ENCODE measurements at regions not wholly inside any gene's neighbourhood (a gene's known extent, or its start where the extent isn't known, plus 50 kb on each side); places are given as distances from the start of the nearest gene placed in this dataset.

DNA sequence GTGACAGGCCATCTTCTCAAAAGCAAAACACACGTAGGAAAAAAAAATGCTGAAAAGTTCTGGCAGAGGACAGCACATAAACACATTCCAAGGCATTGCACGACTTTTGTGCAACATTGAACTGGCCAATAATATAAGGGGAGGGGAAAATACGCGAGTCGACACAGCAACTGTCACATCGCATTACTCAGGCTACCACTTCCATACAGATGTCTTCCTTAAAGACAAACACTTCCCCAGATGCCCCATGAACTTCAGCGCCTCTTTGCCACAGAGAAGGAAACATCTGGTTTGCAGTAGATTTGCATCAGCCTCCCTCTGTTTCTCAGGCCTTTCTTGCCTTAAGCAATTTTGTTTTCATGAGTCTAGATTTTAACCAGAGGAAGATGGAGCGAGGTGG is 144.4 kb upstream of the IGF1R start:
- H3K27me3 Mint-ChIP-seq (ENCODE audit: low read depth) = peaks cover 2% of the 10 kb centered on the region; the same call in 1 of the 2 replicates

DNA sequence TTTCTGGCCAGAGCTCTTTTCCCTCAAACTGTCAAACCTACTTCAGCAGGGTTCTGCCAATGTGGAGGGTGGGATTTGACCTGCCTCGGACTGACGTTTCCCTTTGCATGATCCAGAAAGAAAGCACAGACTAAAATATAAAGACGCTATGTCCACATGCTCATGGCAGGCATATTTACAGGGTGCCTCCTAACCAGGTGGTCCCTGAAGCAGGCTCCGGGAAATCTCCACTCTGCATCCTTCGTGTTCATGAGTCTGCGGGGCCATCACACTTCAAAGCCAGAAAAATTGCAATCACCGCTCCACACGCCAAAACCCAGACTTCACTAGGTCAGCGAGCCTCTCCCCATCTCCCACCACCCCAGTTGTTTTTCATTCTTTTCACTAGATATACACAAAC is 143.3 kb upstream of the IGF1R start:
- ChIA-PET POLR2A (interaction anchor here (0.5 kb wide), 1 partner anchor 1428 kb away, joined by 4 read pairs; no protein-coding TSS in a partner anchor), CTCF (interaction anchor here (1.8 kb wide), 1 partner anchor 14 kb away, joined by 5 read pairs; no protein-coding TSS in a partner anchor)
- Mint-ChIP-seq H3K4me3 (no peak overlapping the region), H3K4me1 (no peaks in the 10 kb centered on the region), H3K9me3 (peaks cover 9% of the 10 kb centered on the region), H3K27me3 (ENCODE audit: low read depth) (peaks cover 2% of the 10 kb centered on the region; the same call in 1 of the 2 replicates), H3K36me3 (no peaks in the 10 kb centered on the region), H3K27ac (no peak overlapping the region)
- DNase-seq (ENCODE audit: low spot score) (no peak), ATAC-seq (no peak)
- TF ChIP-seq, protein P1, sequence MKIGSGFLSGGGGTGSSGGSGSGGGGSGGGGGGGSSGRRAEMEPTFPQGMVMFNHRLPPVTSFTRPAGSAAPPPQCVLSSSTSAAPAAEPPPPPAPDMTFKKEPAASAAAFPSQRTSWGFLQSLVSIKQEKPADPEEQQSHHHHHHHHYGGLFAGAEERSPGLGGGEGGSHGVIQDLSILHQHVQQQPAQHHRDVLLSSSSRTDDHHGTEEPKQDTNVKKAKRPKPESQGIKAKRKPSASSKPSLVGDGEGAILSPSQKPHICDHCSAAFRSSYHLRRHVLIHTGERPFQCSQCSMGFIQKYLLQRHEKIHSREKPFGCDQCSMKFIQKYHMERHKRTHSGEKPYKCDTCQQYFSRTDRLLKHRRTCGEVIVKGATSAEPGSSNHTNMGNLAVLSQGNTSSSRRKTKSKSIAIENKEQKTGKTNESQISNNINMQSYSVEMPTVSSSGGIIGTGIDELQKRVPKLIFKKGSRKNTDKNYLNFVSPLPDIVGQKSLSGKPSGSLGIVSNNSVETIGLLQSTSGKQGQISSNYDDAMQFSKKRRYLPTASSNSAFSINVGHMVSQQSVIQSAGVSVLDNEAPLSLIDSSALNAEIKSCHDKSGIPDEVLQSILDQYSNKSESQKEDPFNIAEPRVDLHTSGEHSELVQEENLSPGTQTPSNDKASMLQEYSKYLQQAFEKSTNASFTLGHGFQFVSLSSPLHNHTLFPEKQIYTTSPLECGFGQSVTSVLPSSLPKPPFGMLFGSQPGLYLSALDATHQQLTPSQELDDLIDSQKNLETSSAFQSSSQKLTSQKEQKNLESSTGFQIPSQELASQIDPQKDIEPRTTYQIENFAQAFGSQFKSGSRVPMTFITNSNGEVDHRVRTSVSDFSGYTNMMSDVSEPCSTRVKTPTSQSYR (CRISPR knock-in tag; IDR thresholded peaks at IDR 0.05) = no peak
- TF ChIP-seq ZNF317 (CRISPR knock-in tag; IDR thresholded peaks at IDR 0.05; ENCODE audit: borderline replicate concordance, low read depth) (no peak), FOXJ3 (CRISPR knock-in tag; IDR thresholded peaks at IDR 0.05; ENCODE audit: borderline replicate concordance) (no peak), GABPB1 (CRISPR knock-in tag; IDR thresholded peaks at IDR 0.05) (no peak), SMAD4 (CRISPR knock-in tag; IDR thresholded peaks at IDR 0.05) (no peak), ZNF263 (CRISPR knock-in tag; IDR thresholded peaks at IDR 0.05; ENCODE audit: low read depth) (no peak), FOXK1 (CRISPR knock-in tag; IDR thresholded peaks at IDR 0.05) (no peak), SP1 (CRISPR knock-in tag; conservative IDR thresholded peaks at IDR 0.05) (no peak), TEAD1 (CRISPR knock-in tag; IDR thresholded peaks at IDR 0.05) (no peak), NR1H2 (CRISPR knock-in tag; IDR thresholded peaks at IDR 0.05) (no peak)
- TF ChIP-seq, protein P2, sequence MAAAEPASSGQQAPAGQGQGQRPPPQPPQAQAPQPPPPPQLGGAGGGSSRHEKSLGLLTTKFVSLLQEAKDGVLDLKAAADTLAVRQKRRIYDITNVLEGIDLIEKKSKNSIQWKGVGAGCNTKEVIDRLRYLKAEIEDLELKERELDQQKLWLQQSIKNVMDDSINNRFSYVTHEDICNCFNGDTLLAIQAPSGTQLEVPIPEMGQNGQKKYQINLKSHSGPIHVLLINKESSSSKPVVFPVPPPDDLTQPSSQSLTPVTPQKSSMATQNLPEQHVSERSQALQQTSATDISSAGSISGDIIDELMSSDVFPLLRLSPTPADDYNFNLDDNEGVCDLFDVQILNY (CRISPR knock-in tag; IDR thresholded peaks at IDR 0.05) = no peak
- TF ChIP-seq, protein P3, sequence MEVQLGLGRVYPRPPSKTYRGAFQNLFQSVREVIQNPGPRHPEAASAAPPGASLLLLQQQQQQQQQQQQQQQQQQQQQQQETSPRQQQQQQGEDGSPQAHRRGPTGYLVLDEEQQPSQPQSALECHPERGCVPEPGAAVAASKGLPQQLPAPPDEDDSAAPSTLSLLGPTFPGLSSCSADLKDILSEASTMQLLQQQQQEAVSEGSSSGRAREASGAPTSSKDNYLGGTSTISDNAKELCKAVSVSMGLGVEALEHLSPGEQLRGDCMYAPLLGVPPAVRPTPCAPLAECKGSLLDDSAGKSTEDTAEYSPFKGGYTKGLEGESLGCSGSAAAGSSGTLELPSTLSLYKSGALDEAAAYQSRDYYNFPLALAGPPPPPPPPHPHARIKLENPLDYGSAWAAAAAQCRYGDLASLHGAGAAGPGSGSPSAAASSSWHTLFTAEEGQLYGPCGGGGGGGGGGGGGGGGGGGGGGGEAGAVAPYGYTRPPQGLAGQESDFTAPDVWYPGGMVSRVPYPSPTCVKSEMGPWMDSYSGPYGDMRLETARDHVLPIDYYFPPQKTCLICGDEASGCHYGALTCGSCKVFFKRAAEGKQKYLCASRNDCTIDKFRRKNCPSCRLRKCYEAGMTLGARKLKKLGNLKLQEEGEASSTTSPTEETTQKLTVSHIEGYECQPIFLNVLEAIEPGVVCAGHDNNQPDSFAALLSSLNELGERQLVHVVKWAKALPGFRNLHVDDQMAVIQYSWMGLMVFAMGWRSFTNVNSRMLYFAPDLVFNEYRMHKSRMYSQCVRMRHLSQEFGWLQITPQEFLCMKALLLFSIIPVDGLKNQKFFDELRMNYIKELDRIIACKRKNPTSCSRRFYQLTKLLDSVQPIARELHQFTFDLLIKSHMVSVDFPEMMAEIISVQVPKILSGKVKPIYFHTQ (CRISPR knock-in tag; IDR thresholded peaks at IDR 0.05) = no peak
- TF ChIP-seq, protein P4, sequence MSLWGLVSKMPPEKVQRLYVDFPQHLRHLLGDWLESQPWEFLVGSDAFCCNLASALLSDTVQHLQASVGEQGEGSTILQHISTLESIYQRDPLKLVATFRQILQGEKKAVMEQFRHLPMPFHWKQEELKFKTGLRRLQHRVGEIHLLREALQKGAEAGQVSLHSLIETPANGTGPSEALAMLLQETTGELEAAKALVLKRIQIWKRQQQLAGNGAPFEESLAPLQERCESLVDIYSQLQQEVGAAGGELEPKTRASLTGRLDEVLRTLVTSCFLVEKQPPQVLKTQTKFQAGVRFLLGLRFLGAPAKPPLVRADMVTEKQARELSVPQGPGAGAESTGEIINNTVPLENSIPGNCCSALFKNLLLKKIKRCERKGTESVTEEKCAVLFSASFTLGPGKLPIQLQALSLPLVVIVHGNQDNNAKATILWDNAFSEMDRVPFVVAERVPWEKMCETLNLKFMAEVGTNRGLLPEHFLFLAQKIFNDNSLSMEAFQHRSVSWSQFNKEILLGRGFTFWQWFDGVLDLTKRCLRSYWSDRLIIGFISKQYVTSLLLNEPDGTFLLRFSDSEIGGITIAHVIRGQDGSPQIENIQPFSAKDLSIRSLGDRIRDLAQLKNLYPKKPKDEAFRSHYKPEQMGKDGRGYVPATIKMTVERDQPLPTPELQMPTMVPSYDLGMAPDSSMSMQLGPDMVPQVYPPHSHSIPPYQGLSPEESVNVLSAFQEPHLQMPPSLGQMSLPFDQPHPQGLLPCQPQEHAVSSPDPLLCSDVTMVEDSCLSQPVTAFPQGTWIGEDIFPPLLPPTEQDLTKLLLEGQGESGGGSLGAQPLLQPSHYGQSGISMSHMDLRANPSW (CRISPR knock-in tag; conservative IDR thresholded peaks at IDR 0.05; ENCODE audit: low read depth) = no peak
- TF ChIP-seq, protein P5, sequence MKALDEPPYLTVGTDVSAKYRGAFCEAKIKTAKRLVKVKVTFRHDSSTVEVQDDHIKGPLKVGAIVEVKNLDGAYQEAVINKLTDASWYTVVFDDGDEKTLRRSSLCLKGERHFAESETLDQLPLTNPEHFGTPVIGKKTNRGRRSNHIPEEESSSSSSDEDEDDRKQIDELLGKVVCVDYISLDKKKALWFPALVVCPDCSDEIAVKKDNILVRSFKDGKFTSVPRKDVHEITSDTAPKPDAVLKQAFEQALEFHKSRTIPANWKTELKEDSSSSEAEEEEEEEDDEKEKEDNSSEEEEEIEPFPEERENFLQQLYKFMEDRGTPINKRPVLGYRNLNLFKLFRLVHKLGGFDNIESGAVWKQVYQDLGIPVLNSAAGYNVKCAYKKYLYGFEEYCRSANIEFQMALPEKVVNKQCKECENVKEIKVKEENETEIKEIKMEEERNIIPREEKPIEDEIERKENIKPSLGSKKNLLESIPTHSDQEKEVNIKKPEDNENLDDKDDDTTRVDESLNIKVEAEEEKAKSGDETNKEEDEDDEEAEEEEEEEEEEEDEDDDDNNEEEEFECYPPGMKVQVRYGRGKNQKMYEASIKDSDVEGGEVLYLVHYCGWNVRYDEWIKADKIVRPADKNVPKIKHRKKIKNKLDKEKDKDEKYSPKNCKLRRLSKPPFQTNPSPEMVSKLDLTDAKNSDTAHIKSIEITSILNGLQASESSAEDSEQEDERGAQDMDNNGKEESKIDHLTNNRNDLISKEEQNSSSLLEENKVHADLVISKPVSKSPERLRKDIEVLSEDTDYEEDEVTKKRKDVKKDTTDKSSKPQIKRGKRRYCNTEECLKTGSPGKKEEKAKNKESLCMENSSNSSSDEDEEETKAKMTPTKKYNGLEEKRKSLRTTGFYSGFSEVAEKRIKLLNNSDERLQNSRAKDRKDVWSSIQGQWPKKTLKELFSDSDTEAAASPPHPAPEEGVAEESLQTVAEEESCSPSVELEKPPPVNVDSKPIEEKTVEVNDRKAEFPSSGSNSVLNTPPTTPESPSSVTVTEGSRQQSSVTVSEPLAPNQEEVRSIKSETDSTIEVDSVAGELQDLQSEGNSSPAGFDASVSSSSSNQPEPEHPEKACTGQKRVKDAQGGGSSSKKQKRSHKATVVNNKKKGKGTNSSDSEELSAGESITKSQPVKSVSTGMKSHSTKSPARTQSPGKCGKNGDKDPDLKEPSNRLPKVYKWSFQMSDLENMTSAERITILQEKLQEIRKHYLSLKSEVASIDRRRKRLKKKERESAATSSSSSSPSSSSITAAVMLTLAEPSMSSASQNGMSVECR (CRISPR knock-in tag; IDR thresholded peaks at IDR 0.05; ENCODE audit: borderline replicate concordance) = no peak

More for the DNA sequence above, 144.4 kb upstream of the IGF1R start:
- ATAC-seq (no peak), DNase-seq (ENCODE audit: low spot score) (no peak)
- Mint-ChIP-seq H3K9me3 (peaks cover 12% of the 10 kb centered on the region), H3K36me3 (no peaks in the 10 kb centered on the region), H3K4me1 (no peaks in the 10 kb centered on the region), H3K27ac (no peak overlapping the region), H3K4me3 (no peak overlapping the region)
- ChIA-PET POLR2A (no interaction called here), CTCF (no interaction called here)
- TF ChIP-seq IRF2 (CRISPR knock-in tag; IDR thresholded peaks at IDR 0.05; ENCODE audit: borderline replicate concordance, low read depth) (no peak), NFE2L1 (CRISPR knock-in tag; IDR thresholded peaks at IDR 0.05) (no peak), ZNF263 (CRISPR knock-in tag; IDR thresholded peaks at IDR 0.05; ENCODE audit: low read depth) (no peak), PRRX2 (CRISPR knock-in tag; IDR thresholded peaks at IDR 0.05) (no peak), ZNF396 (CRISPR knock-in tag; IDR thresholded peaks at IDR 0.05; ENCODE audit: borderline replicate concordance) (no peak), JAZF1 (CRISPR knock-in tag; IDR thresholded peaks at IDR 0.05) (no peak), FOXJ3 (CRISPR knock-in tag; IDR thresholded peaks at IDR 0.05; ENCODE audit: borderline replicate concordance) (no peak), ZNF138 (CRISPR knock-in tag; conservative IDR thresholded peaks at IDR 0.05) (no peak), FOXK1 (CRISPR knock-in tag; IDR thresholded peaks at IDR 0.05) (no peak), ZBTB21 (CRISPR knock-in tag; IDR thresholded peaks at IDR 0.05; ENCODE audit: borderline replicate concordance) (no peak)
- TF ChIP-seq, protein P6, sequence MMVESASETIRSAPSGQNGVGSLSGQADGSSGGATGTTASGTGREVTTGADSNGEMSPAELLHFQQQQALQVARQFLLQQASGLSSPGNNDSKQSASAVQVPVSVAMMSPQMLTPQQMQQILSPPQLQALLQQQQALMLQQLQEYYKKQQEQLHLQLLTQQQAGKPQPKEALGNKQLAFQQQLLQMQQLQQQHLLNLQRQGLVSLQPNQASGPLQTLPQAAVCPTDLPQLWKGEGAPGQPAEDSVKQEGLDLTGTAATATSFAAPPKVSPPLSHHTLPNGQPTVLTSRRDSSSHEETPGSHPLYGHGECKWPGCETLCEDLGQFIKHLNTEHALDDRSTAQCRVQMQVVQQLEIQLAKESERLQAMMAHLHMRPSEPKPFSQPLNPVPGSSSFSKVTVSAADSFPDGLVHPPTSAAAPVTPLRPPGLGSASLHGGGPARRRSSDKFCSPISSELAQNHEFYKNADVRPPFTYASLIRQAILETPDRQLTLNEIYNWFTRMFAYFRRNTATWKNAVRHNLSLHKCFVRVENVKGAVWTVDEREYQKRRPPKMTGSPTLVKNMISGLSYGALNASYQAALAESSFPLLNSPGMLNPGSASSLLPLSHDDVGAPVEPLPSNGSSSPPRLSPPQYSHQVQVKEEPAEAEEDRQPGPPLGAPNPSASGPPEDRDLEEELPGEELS (CRISPR knock-in tag; IDR thresholded peaks at IDR 0.05) = no peak

All from WTC11 (cell line).